GM03348 (cell line): ENCODE measurements at regions not wholly inside any gene's neighbourhood (a gene's known extent, or its start where the extent isn't known, plus 50 kb on each side); places are given as distances from the start of the nearest gene placed in this dataset.
"Not testable (repeated sequence)": the region's sequence is repeated elsewhere in the genome, so short reads cannot be mapped to it uniquely, and the experiment has no call there.

Experiments
- DNase-seq: peaks from one replicate; pipeline ENCODE4 v3.0.0; 2012; ENCODE audit warnings: low spot score

- no peak for DNase-seq
These were observed 329.2 kb downstream of the SEC16B start for GRCh38 chr1:177640687-177641086.

- not testable (repeated sequence) for DNase-seq
These were observed 335.7 kb downstream of the SEC16B start for GRCh38 chr1:177634151-177634550.

GRCh38 chr1:177632923-177633615 is 336.8 kb downstream of the SEC16B start:
- DNase-seq: no peak

GRCh38 chr1:177631770-177632169 is 338.1 kb downstream of the SEC16B start:
- DNase-seq: no peak

GRCh38 chr1:177629526-177629925 is 340.3 kb downstream of the SEC16B start:
- DNase-seq: no peak

- no peak for DNase-seq
These were observed 342.5 kb downstream of the SEC16B start for GRCh38 chr1:177627148-177627910.

- DNase-seq: no peak
These were observed 349.1 kb downstream of the SEC16B start for GRCh38 chr1:177620636-177621190.

- no peak for DNase-seq
These were observed 354.6 kb downstream of the SEC16B start for GRCh38 chr1:177615251-177615650.

- DNase-seq: no peak
These were observed 358.5 kb downstream of the SEC16B start for GRCh38 chr1:177611402-177611801.

- no peak for DNase-seq
These were observed 359.9 kb downstream of the SEC16B start for GRCh38 chr1:177609953-177610352.

GRCh38 chr1:177600936-177601335 is 368.9 kb downstream of the SEC16B start:
- no peak for DNase-seq

- no peak for DNase-seq
These were observed 369.5 kb downstream of the SEC16B start for GRCh38 chr1:177600321-177600720.

GRCh38 chr1:177597393-177597792 is 372.5 kb downstream of the SEC16B start:
- no peak for DNase-seq

- DNase-seq: no peak
These were observed 373.4 kb downstream of the SEC16B start for GRCh38 chr1:177596485-177596884.

GRCh38 chr1:177593105-177593504 is 376.8 kb downstream of the SEC16B start:
- no peak for DNase-seq

- no peak for DNase-seq
These were observed 377.2 kb downstream of the SEC16B start for GRCh38 chr1:177592624-177593023.

GRCh38 chr1:177591155-177591554 is 378.7 kb downstream of the SEC16B start:
- DNase-seq: no peak

GRCh38 chr1:177589166-177589565 is 380.7 kb downstream of the SEC16B start:
- DNase-seq: no peak

GRCh38 chr1:177586429-177586828 is 383.4 kb downstream of the SEC16B start:
- peak; percentile 71 for DNase-seq

GRCh38 chr1:177585302-177586220 is 384.3 kb downstream of the SEC16B start:
- no peak for DNase-seq

GRCh38 chr1:177573901-177574300 is 396.0 kb downstream of the SEC16B start:
- no peak for DNase-seq

GRCh38 chr1:177571485-177572076 is 398.3 kb downstream of the SEC16B start:
- no peak for DNase-seq
